ENCODE measurements at regions not wholly inside any gene's neighbourhood (a gene's known extent, or its start where the extent isn't known, plus 50 kb on each side); places are given as distances from the start of the nearest gene placed in this dataset.

GRCh38 chr12:91256411-91256810 is 73.8 kb upstream of the DCN start:
- TF ChIP-seq CTCF (IDR thresholded peaks at IDR 0.05; ENCODE audit: insufficient read depth, low read depth, low read length) (no peak), EZH2 (IDR thresholded peaks at IDR 0.05; ENCODE audit: insufficient read depth, low read length) (no peak)
